NOMO-1 (cell line): ENCODE measurements at regions not wholly inside any gene's neighbourhood (a gene's known extent, or its start where the extent isn't known, plus 50 kb on each side); places are given as distances from the start of the nearest gene placed in this dataset.

ENCODE experiments used
- DNase-seq, 2 experiments: peaks; one replicate each; lab custom pipeline; 2025; ENCODE audit not compliant: unreplicated experiment in 2 of 2; lab: John Stamatoyannopoulos, UW

- no peak for DNase-seq
Measured at GRCh38 chr5:23368393-23368792, 139.0 kb upstream of the PRDM9 start.

GRCh38 chr5:23367874-23368273 lies 139.5 kb upstream of the PRDM9 start:
- DNase-seq: no peak

DNA sequence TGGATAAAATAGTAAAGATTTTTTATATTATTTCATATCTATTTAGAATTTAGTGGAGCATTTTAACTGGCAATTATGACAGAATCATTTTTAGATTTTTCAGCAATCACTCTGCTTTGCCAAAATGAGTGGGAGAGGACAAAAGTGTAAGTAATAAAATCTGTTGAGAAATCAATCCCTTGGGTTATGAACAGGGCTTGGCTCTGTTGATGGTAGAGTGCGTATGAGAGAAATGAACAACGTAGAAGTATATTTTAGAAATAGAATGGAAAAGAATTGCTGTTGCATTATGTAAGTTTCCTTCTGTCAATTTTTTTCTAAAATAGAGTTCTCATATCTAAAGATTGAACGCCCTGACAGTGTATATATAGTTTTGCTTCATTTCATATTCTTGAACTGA lies 154.1 kb upstream of the PRDM9 start:
- no peak for DNase-seq

GRCh38 chr5:23352446-23352845 lies 155.0 kb upstream of the PRDM9 start:
- peak; percentile 69 to 91 for DNase-seq

DNA sequence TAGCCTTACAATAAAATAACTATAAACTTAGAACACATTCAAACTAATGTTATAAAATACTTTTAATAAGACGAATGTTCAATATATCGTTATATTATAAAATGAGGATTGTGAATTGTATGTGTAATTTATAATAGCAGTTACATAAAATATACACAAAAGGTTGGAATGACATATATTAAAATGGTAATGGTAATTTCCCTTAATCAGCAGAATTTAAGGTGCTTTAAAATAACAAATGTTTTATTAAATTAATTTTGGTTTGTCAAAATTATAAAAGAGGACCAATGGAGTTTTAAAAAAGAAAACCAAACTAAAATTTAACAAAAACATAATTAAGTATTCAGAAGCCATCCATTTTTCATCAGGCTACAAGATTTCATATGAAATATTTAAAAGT lies 164.3 kb upstream of the PRDM9 start:
- no peak for DNase-seq

- DNase-seq: peak; percentile 6 to 33
Measured at GRCh38 chr5:23332650-23333251, 174.7 kb upstream of the PRDM9 start.

DNA sequence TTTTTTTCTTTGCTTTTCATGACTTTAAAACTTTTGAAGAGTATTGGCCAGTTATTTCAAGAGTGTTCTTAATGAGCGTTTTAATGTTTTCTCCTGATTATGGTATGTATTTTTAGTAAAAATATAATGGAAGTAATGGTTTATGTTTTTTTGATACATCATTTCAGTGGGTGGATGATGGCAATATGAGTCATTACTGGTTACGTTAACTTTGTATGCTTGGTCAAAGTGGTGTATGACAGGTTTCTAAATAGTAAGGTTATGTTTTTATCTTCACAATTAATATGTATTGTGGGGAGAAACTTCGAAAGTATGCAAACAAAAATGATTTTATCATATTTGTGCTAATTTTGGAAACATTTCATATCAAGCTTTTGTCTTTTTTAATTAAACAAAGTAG lies 176.7 kb upstream of the PRDM9 start:
- no peak for DNase-seq

DNA sequence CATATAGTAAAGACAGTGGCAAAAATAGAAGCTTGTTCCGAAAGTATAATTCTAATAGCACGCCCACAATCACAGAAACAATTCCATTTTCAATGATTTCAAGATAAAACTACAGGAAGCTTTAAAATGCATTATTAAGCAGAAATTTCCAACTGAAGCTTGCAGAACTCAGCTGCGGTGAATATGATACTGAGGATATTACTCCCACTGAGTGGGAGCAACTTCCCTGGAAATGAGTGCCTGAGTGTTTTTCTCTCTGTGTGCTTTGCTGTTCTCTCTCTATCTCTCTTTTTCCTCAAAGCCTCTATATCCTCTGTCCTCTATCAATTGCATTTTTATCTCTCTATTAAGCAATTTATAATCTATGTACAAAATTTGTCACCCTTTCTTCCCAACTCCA lies 187.5 kb upstream of the PRDM9 start:
- no peak for DNase-seq

GRCh38 chr5:23318960-23319359 lies 188.4 kb upstream of the PRDM9 start:
- DNase-seq: no peak

GRCh38 chr5:23318166-23318565 lies 189.2 kb upstream of the PRDM9 start:
- no peak for DNase-seq

GRCh38 chr5:23316060-23316591 lies 191.3 kb upstream of the PRDM9 start:
- DNase-seq: no peak

- no peak for DNase-seq
Measured at GRCh38 chr5:23314827-23315226, 192.6 kb upstream of the PRDM9 start.

- DNase-seq: no peak
Measured at GRCh38 chr5:23305055-23305454, 202.4 kb upstream of the PRDM9 start.

GRCh38 chr5:23303836-23304235 lies 203.6 kb upstream of the PRDM9 start:
- no peak for DNase-seq

- no peak for DNase-seq
Measured at GRCh38 chr5:23303435-23303834, 204.0 kb upstream of the PRDM9 start.

DNA sequence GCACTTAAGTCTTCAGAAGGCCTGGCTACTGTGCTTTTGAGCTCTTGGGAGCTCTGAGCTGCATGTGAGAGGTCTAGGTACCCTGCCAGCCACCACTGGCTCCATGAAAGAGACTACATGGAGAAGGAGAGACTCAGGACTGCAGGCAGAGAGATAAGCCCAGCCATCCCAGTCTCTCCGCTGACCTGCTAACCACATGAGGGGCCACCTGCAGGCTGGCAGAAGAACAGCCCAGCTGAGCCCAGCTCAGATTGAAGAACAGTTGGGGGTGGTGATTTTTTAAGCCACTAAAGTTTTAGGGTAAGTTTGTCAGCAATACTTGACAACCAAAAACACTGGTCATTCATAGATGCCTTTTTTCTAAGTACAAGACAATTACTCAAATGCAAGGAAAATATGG lies 205.0 kb upstream of the PRDM9 start:
- no peak for DNase-seq

- DNase-seq: no peak
Measured at GRCh38 chr5:23289162-23289561, 218.2 kb upstream of the PRDM9 start.

GRCh38 chr5:23284656-23285055 lies 222.8 kb upstream of the PRDM9 start:
- no peak for DNase-seq

- DNase-seq: no peak
Measured at GRCh38 chr5:23274171-23274570, 233.2 kb upstream of the PRDM9 start.

GRCh38 chr5:23269981-23270380 lies 237.4 kb upstream of the PRDM9 start:
- no peak for DNase-seq

DNA sequence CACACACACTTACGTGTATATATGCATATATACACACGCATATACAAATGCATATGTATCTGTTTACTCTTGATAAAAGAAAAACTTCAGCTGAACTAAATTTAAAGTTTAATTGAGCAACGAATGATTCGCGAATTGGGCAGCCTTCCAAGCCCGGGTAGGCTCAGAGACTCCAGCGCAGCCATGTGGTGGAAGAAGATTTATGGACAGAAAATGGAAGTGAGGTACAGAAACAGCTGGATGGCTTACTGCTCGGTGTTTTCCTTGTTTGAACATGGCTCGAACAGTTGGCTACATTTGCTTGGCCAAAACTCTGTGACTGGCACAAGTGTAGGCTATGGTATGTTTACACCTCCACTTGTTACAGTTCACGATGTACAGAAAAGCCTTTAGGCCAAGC lies 239.3 kb upstream of the PRDM9 start:
- DNase-seq: no peak

DNA sequence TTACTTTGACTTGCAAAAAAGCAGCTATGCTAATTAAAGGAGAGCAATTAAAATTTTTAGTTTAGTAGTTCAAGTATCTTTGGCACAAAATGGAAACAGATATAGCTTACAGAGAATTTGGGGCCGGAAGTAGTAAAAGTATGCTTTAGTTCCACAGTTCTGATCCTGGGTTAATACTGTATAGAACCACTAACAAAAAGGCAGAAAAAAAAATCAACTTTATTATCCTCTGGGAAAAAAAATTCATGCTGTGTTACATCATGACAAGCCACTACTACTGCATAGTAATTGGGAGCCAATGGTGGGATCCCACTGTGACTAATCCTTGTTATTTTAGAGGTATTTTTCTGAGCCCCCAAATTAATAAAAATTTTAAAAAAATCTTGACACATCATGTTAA lies 246.8 kb upstream of the PRDM9 start:
- no peak for DNase-seq

DNA sequence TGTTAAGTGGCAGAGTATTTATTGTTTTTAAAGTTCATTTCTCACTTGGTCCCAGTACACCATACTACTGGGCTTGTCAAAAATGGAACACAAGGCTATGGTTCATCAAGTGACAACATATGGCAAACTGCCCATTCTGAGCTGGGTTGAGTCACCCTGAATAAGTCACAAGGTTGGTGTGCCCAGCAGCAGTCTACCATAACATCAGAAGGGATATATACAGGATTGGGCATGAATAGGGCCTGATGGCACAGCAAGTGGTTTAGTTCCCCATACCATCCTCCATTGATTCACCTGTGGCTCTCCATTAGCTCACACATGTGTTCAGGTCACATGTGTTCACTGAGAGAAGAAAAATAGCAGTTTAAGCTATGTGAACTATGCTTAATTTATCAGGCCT lies 249.8 kb upstream of the PRDM9 start:
- no peak for DNase-seq
